ENCODE measurements at regions not wholly inside any gene's neighbourhood (a gene's known extent, or its start where the extent isn't known, plus 50 kb on each side); places are given as distances from the start of the nearest gene placed in this dataset.

GRCh38 chr6:168167431-168168315, 88.7 kb upstream of the FRMD1 start:
- no peaks in the 10 kb centered on the region for H3K9me3 ChIP-seq (ENCODE audit: low read depth)
- 95% methylated on average over 11 of the region's 12 CpGs for WGBS (ENCODE audit: low lambda C conversion rate, missing lambda C conversion rate)
- no peaks in the 10 kb centered on the region for H3K27me3 ChIP-seq
- H3K79me2 ChIP-seq = no peaks in the 10 kb centered on the region
- no peak overlapping the region for H3K4me2 ChIP-seq
- no peak overlapping the region for H3K4me3 ChIP-seq
- no peaks in the 10 kb centered on the region for H3K9me2 ChIP-seq (replicated peaks; ENCODE audit: insufficient read depth)
- H4K20me1 ChIP-seq (ENCODE audit: insufficient read depth, poor library complexity, severe bottlenecking) = no peaks in the 10 kb centered on the region
- no peaks in the 10 kb centered on the region for H3K36me3 ChIP-seq (replicated peaks; ENCODE audit: insufficient read depth, low read depth)
- no peak overlapping the region for H2AFZ ChIP-seq
- H3K4me1 ChIP-seq (ENCODE audit: insufficient read depth) = peaks cover 12% of the 10 kb centered on the region
- TF ChIP-seq CTCF (IDR thresholded peaks at IDR 0.05; ENCODE audit: poor library complexity) (no peak), EZH2 (IDR thresholded peaks at IDR 0.05; ENCODE audit: borderline replicate concordance) (no peak), EZH2phosphoT487 (IDR thresholded peaks at IDR 0.05; ENCODE audit: low read depth, severe bottlenecking, unreplicated experiment) (no peak)
- H3K27ac ChIP-seq = no peak overlapping the region
- no peak for DNase-seq (ENCODE audit: low spot score)

GRCh38 chr6:168166627-168167026, 87.6 kb upstream of the FRMD1 start:
- H3K9me2 ChIP-seq (replicated peaks; ENCODE audit: insufficient read depth) = no peaks in the 10 kb centered on the region
- H3K79me2 ChIP-seq = no peaks in the 10 kb centered on the region
- DNase-seq (ENCODE audit: low spot score) = no peak
- peaks cover 16% of the 10 kb centered on the region for H3K4me1 ChIP-seq (ENCODE audit: insufficient read depth)
- no peak overlapping the region for H3K4me2 ChIP-seq
- 98% methylated on average over 7 of the region's 7 CpGs for WGBS (ENCODE audit: low lambda C conversion rate, missing lambda C conversion rate)
- no peaks in the 10 kb centered on the region for H3K36me3 ChIP-seq (replicated peaks; ENCODE audit: insufficient read depth, low read depth)
- no peak overlapping the region for H2AFZ ChIP-seq
- TF ChIP-seq EZH2 (IDR thresholded peaks at IDR 0.05; ENCODE audit: borderline replicate concordance) (no peak), CTCF (IDR thresholded peaks at IDR 0.05; ENCODE audit: poor library complexity) (no peak), EZH2phosphoT487 (IDR thresholded peaks at IDR 0.05; ENCODE audit: low read depth, severe bottlenecking, unreplicated experiment) (no peak)
- H3K27me3 ChIP-seq = no peaks in the 10 kb centered on the region
- H3K9me3 ChIP-seq (ENCODE audit: low read depth) = no peaks in the 10 kb centered on the region
- no peak overlapping the region for H3K4me3 ChIP-seq
- no peaks in the 10 kb centered on the region for H4K20me1 ChIP-seq (ENCODE audit: insufficient read depth, poor library complexity, severe bottlenecking)
- H3K27ac ChIP-seq = no peak overlapping the region

- no peak overlapping the region for H3K4me2 ChIP-seq
- no peaks in the 10 kb centered on the region for H3K36me3 ChIP-seq (replicated peaks; ENCODE audit: insufficient read depth, low read depth)
- H4K20me1 ChIP-seq (ENCODE audit: insufficient read depth, poor library complexity, severe bottlenecking) = no peaks in the 10 kb centered on the region
- no peaks in the 10 kb centered on the region for H3K79me2 ChIP-seq
- H3K9me3 ChIP-seq (ENCODE audit: low read depth) = no peaks in the 10 kb centered on the region
- H2AFZ ChIP-seq = no peak overlapping the region
- no peak for DNase-seq (ENCODE audit: low spot score)
- WGBS (ENCODE audit: low lambda C conversion rate, missing lambda C conversion rate) = 98% methylated on average over 6 of the region's 6 CpGs
- H3K27ac ChIP-seq = no peak overlapping the region
- peaks cover 16% of the 10 kb centered on the region for H3K4me1 ChIP-seq (ENCODE audit: insufficient read depth)
- H3K4me3 ChIP-seq = no peak overlapping the region
- no peaks in the 10 kb centered on the region for H3K9me2 ChIP-seq (replicated peaks; ENCODE audit: insufficient read depth)
- no peaks in the 10 kb centered on the region for H3K27me3 ChIP-seq
- TF ChIP-seq EZH2phosphoT487 (IDR thresholded peaks at IDR 0.05; ENCODE audit: low read depth, severe bottlenecking, unreplicated experiment) (no peak), EZH2 (IDR thresholded peaks at IDR 0.05; ENCODE audit: borderline replicate concordance) (no peak), CTCF (IDR thresholded peaks at IDR 0.05; ENCODE audit: poor library complexity) (no peak)
These were observed 86.9 kb upstream of the FRMD1 start for GRCh38 chr6:168165891-168166290.

Data from hepatocyte (in vitro differentiated cells).